Cerebellar cortex (tissue), 1 donor: ENCODE measurements at regions not wholly inside any gene's neighbourhood (a gene's known extent, or its start where the extent isn't known, plus 50 kb on each side); places are given as distances from the start of the nearest gene placed in this dataset.
"Not testable (repeated sequence)": the region's sequence is repeated elsewhere in the genome, so short reads cannot be mapped to it uniquely, and the experiment has no call there.

Experiments
- DNase-seq: peaks from one replicate; pipeline ENCODE4 v3.0.0-alpha.2; 2015; ENCODE audit warnings: low spot score

- DNase-seq: no peak
Measured at GRCh38 chr18:14936313-14936712, 188.3 kb downstream of the ANKRD30B start.

- DNase-seq: no peak
Measured at GRCh38 chr18:14937271-14937670, 189.3 kb downstream of the ANKRD30B start.

GRCh38 chr18:14939141-14939540, 191.2 kb downstream of the ANKRD30B start:
- no peak for DNase-seq

GRCh38 chr18:14940106-14940505, 192.1 kb downstream of the ANKRD30B start:
- DNase-seq: not testable (repeated sequence)

GRCh38 chr18:14940735-14941134, 192.8 kb downstream of the ANKRD30B start:
- no peak for DNase-seq

GRCh38 chr18:14941256-14941655, 193.3 kb downstream of the ANKRD30B start:
- no peak for DNase-seq

- no peak for DNase-seq
Measured at GRCh38 chr18:14941792-14942191, 193.8 kb downstream of the ANKRD30B start.

GRCh38 chr18:14942275-14942674, 194.3 kb downstream of the ANKRD30B start:
- DNase-seq: no peak

- DNase-seq: no peak
Measured at GRCh38 chr18:14943486-14943885, 195.5 kb downstream of the ANKRD30B start.

GRCh38 chr18:14943967-14944636, 196.1 kb downstream of the ANKRD30B start:
- DNase-seq: no peak

- no peak for DNase-seq
Measured at GRCh38 chr18:14944838-14945237, 196.9 kb downstream of the ANKRD30B start.

- DNase-seq: no peak
Measured at GRCh38 chr18:14945286-14945685, 197.3 kb downstream of the ANKRD30B start.

GRCh38 chr18:14945984-14946383, 198.0 kb downstream of the ANKRD30B start:
- no peak for DNase-seq

GRCh38 chr18:14946741-14947470, 198.9 kb downstream of the ANKRD30B start:
- not testable (repeated sequence) for DNase-seq

- peak; percentile 48 for DNase-seq
Measured at GRCh38 chr18:14947482-14948162, 199.7 kb downstream of the ANKRD30B start.

GRCh38 chr18:14948163-14948540, 200.2 kb downstream of the ANKRD30B start:
- no peak for DNase-seq

- DNase-seq: no peak
Measured at GRCh38 chr18:14949800-14950664, 202.1 kb downstream of the ANKRD30B start.

- DNase-seq: not testable (repeated sequence)
Measured at GRCh38 chr18:14952444-14953077, 204.6 kb downstream of the ANKRD30B start.

GRCh38 chr18:14958701-14959100, 210.7 kb downstream of the ANKRD30B start:
- DNase-seq: no peak

- no peak for DNase-seq
Measured at GRCh38 chr18:14959550-14959949, 211.6 kb downstream of the ANKRD30B start.

GRCh38 chr18:14961991-14962390, 214.0 kb downstream of the ANKRD30B start:
- no peak for DNase-seq

- no peak for DNase-seq
Measured at GRCh38 chr18:14962626-14963025, 214.7 kb downstream of the ANKRD30B start.
